Activated CD4-positive, alpha-beta T cell treated with anti-CD3 and anti-CD28 coated beads, Interleukin-2, amount 50 U/mL, for 48 hours (primary cell): ENCODE measurements at regions not wholly inside any gene's neighbourhood (a gene's known extent, or its start where the extent isn't known, plus 50 kb on each side); places are given as distances from the start of the nearest gene placed in this dataset.
"Not testable (repeated sequence)": the region's sequence is repeated elsewhere in the genome, so short reads cannot be mapped to it uniquely, and the experiment has no call there.

ENCODE experiments used
- DNase-seq, 2 experiments: peaks; one replicate each; pipeline ENCODE4 v3.0.0-alpha.2; 2020

DNA sequence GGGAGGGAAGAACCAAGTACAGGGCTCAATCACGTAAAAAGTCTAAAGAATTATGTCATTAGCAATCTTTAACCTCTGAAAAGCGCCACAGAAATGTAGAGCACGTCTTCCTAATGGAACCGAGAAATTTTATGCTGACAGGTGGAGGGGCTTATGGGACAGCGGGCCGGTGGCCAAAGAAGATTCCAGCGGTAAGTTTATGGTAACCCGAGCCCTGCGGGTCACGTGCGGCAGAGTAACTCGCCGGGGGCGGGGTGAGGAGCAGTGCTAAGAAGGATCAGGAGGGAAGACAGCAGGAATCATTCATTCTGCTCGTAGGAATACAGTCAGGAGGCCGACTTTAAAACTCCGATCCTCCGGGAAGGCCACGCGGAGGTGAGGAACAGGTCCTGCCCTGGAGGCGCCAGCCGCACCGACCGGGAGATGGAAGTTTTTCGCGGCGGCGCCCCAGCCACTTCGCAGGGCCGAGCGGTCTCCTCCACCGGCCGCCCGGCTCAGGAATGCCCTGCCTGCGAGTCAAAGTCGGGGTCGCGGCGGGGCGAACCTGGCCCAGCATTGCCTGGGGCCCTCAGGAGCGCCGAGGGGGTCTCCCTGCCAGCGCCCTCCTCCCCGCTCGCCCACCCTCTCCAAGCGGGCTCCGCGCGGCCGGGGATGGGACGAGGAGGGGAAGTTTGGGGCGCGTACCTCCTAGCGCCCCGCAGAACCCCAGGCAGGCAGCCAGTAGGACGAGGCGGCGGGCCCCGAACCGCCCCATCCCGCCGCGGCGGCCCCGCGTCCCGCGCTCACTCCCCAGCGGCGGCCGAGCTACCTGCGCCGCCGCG lies 101.8 kb downstream of the ESM1 start:
- no peak for DNase-seq

GRCh38 chr5:54882841-54883240 lies 102.6 kb downstream of the ESM1 start:
- no peak for DNase-seq

- DNase-seq: no peak
Observed at GRCh38 chr5:54882101-54882500, 103.3 kb downstream of the ESM1 start.

DNA sequence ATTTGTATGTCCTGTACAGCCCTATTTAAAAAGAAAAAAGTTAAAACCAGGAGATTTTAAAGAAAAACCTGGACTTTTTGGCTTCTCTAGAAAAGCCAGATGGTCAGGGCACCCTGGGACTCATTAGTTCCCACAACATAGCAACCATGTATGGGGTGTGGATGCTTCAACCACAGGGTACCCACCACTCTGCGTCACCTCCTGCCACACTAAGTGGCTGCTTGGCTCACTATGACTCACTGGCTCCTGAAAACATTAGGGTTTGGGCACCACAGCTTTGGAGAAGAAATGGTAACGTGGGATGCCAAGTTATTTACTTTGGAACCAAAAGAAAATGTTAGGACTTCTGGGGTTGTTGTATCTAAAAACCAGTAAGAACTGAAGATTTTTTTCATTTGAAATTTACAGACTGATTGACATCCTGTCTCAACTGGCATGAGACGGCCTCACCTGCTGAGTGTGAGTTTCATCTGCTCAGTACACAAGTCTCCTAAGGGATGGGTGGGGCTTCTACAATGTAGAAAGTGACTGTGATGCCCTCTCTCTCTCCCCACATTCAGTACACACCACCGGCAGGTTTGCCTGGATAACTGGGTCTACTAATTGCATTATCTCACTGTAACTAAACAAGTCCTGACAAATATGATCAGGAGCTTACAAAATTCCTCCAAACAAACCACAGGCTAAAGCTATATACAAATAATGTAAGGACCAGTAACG lies 103.9 kb downstream of the ESM1 start:
- peak; percentile 21 to 47 for DNase-seq

DNA sequence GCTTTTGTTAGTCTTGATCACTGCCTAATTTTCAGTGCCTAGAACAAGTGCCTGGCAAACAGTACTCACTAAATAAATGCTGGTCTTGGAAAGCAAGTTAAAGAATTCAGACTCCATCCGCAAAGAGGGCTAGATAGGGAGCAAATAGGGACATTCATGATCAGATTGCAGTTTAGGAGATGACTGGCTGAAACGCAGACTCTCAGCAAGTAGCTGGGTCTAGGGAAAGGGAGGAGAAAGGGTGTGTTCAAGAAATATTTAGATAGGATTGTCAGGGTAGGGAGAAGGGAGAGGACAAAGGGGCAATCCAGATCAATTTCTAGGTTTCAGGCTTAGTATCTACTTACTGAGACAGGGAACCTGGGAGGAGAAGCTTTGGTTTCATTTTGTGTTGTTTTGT lies 108.4 kb downstream of the ESM1 start:
- DNase-seq: no peak

DNA sequence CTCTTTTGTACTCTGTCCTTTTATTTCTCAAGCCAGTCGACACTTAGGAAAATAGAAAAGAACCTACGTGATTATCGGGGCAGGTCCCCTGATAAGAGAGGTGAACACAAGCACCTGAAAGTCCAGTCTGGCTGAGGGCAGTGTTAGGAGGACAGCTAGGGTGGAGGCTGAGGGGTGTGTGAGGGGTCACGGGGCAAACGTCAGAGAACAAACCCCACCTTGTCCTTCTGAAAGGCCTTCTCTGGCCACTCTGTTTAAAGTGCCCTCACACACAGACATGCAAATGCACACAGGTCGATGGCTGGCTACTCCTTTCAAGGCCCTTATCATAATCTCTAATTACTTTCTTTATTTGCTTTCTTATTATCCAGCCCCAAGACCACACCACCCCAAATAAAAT lies 108.8 kb downstream of the ESM1 start:
- DNase-seq: no peak

DNA sequence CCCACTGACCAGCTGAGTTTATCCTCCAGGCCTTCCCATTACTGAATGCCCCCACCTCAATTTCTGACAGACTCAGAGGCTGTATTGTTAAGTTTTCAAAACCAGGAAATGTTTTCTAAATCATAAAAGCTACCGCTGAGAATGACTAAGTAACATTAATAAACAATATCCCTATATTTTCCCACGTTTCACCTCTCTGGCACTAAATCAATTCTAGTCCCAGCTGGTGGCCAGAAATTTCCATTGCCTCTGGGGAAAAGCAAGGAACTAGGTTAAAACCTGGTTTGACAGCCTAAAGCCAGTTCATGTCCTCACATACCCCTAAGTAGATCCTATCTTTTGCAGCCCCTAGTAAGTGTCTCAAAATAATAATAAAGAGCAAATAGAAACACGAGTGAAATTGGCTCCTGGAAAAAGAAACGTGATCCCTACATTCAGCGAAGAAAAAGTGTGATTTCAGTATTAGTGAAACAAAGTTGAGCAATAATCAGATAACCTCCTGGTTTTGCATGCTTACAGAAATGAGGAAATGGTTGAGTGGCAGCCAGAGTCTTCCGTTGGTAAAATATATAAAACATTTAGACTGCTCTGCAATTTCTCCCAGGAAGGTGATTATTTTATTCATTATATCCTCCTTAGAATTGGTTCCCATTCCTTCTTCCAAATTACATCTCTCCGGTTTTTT lies 110.9 kb downstream of the ESM1 start:
- DNase-seq: no peak

- no peak for DNase-seq
Observed at GRCh38 chr5:54873691-54874090, 111.7 kb downstream of the ESM1 start.

- no peak for DNase-seq
Observed at GRCh38 chr5:54872810-54873209, 112.6 kb downstream of the ESM1 start.

- no peak for DNase-seq
Observed at GRCh38 chr5:54870271-54870670, 115.1 kb downstream of the ESM1 start.

DNA sequence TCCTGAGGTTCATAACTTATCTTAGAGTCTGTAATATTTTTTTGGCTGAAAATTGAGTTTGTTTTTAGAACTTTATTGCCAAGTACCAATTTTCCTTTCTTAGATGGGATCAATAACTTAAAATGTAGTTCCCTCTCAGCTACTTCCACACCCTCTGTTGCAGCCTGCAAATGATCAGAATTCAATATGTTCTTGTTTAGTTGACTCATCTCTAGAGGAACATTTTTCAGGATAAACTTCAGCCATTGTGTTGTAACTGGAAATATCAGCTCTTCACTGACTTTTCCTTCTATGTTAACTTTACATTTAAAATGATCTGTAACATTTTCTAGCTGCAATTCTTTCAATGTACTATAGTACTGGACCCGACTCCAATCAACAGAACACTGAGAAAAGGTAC lies 115.7 kb downstream of the ESM1 start:
- DNase-seq: no peak

GRCh38 chr5:54868511-54869483 lies 116.6 kb downstream of the ESM1 start:
- DNase-seq: peak; percentile 31 to 45

DNA sequence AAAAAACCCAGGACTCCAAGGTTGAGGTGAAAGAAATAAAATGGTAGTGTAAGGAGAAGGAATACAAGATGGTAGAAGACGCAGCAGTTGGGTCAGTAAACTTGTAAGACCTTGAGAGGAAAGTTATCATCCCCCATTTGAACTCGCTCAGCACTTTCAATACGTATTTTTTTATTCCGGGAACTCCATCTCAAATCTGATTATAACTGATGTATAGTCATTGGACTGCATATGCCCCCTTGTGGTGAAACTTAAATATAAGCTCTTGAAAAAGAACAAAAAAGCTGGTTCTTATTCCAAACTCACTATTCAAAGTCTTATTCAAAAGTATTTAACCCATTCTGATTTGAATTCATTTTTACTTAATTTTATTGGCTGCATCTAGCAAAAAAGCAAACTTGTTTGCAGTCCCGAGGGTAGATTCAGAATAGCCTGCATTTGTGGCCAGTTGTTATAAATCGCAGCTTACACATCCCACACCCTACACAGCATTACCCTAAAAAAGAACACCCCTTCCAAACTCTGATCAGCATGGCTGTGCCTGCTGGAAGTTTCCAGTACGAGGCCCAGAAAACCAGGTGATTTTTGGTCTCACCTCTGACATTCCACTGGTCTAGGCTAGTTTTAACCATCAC lies 118.0 kb downstream of the ESM1 start:
- no peak for DNase-seq

GRCh38 chr5:54864911-54865515 lies 120.4 kb downstream of the ESM1 start:
- DNase-seq: not testable (repeated sequence)

GRCh38 chr5:54862036-54862435 lies 123.4 kb downstream of the ESM1 start:
- DNase-seq: no peak

DNA sequence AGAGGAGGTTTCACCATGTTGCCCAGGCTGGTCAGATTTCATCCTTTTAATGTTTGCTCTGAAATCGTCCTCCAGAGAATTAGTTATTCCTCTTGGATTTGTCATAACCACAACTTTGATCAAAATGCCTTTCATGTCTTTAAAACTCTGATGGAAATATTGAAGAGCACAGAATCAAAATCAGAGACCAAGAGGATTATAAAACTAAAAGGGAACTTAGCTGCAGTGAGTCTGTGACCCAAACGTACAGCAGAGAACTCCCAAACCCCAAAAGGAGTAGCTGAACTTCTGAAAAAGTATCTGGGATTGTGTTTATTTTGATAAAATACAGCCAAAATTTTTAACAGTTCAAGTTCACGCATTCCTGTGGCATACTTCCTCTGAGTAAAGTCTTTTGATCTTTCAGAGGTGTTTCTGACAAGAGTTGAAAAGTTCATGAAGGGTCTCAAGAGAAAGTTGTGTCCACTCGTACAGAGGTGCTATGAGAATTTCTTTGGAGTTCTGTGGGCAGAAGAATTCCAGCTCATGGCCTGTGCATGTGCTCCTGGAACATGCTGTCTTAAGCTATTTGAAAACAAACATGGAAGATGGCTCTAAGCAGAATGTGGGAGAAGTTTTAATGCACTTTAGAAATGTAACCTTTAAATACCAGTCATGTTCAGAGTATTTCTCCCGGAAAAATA lies 124.0 kb downstream of the ESM1 start:
- DNase-seq: no peak

DNA sequence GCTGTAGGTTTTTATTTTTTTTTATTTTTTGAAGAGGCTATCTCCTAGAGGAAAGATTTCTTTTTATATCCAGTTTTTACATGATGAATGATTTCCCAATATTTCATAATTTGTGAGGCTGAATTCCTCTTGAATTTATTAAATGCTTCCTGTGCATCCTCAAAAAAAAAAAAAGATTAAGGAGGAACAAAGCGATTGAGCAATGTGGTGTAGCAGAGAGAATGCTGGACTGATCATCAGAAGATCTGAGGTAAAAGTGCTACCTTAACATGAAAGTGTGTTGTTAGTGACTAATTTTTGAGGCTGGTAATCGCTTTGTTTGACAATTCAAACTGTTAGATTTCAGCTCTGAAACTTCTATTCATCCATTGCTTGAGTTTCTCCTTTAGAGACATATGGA lies 125.1 kb downstream of the ESM1 start:
- DNase-seq: no peak

DNA sequence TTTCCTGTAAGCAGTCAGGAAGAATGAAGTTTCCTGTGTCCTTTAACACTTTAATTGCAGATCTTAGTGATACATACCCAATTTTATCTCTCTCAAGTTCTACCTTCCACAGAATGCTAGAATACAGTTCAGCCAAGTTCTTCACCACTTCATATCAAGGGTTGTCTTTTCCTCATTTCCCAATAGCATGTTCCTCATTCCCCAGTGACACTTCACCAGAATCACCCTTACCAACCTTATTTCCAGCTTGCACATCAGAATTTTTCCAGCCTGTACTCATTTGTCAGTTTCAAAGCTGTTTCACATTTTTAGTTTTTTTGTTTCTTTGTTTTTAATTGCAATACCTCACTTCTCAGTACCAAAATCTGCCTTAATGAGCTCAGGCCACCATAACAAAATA lies 126.1 kb downstream of the ESM1 start:
- no peak for DNase-seq

GRCh38 chr5:54854883-54855581 lies 130.4 kb downstream of the ESM1 start:
- no peak for DNase-seq

- DNase-seq: no peak
Observed at GRCh38 chr5:54852007-54852406, 133.4 kb downstream of the ESM1 start.
